ENCODE measurements at regions not wholly inside any gene's neighbourhood (a gene's known extent, or its start where the extent isn't known, plus 50 kb on each side); places are given as distances from the start of the nearest gene placed in this dataset.

- DNase-seq (ENCODE audit: low read depth) = no peak
- no peak overlapping the region for H3K4me3 ChIP-seq (ENCODE audit: low read depth, low read length)
- no peak for TF ChIP-seq CTCF (IDR thresholded peaks at IDR 0.05; ENCODE audit: low read depth, low read length, missing control alignments)
Observed at GRCh38 chr18:34651586-34652369, 58.3 kb upstream of the DTNA start.

- no peak for DNase-seq (ENCODE audit: low read depth)
- H3K4me3 ChIP-seq (ENCODE audit: low read depth, low read length) = no peak overlapping the region
- no peak for TF ChIP-seq CTCF (IDR thresholded peaks at IDR 0.05; ENCODE audit: low read depth, low read length, missing control alignments)
Observed at GRCh38 chr18:34655131-34655530, 55.0 kb upstream of the DTNA start.

GRCh38 chr18:34657860-34658500, 52.1 kb upstream of the DTNA start:
- H3K4me3 ChIP-seq (ENCODE audit: low read depth, low read length) = no peak overlapping the region
- no peak for DNase-seq (ENCODE audit: low read depth)
- TF ChIP-seq CTCF (IDR thresholded peaks at IDR 0.05; ENCODE audit: low read depth, low read length, missing control alignments) = no peak

GRCh38 chr18:34659579-34660517, 50.2 kb upstream of the DTNA start:
- no peak for TF ChIP-seq CTCF (IDR thresholded peaks at IDR 0.05; ENCODE audit: low read depth, low read length, missing control alignments)
- no peak overlapping the region for H3K4me3 ChIP-seq (ENCODE audit: low read depth, low read length)
- no peak for DNase-seq (ENCODE audit: low read depth)
